Thyroid gland (tissue), 4 donors: ENCODE measurements at regions not wholly inside any gene's neighbourhood (a gene's known extent, or its start where the extent isn't known, plus 50 kb on each side); places are given as distances from the start of the nearest gene placed in this dataset.

Source experiments
- CTCF ChIP-seq, 6 experiments: fragments of 200-600 bp in 3 of 6; fragments of 450-650 bp in 3 of 6; sonication (generic) in 3 of 6; IDR thresholded peaks; one replicate each; pipeline ENCODE4 v1.5.1; 2016 to 2019; ENCODE audit warnings: antibody characterized with exemption in 6 of 6, mild to moderate bottlenecking in 2 of 6, inconsistent platforms in 1 of 6, moderate library complexity in 1 of 6
- POLR2A ChIP-seq, 2 donors: fragments of 450-650 bp; IDR thresholded peaks; one replicate each; pipeline ENCODE4 v1.6.1; 2017; ENCODE audit warnings: antibody characterized with exemption in 2 of 2, mild to moderate bottlenecking in 2 of 2, moderate library complexity in 1 of 2

GRCh38 chr5:44454002-44454401, 64.8 kb upstream of the FGF10 start:
- TF ChIP-seq CTCF (IDR thresholded peaks at IDR 0.05): no peak
- no peak for TF ChIP-seq POLR2A (IDR thresholded peaks at IDR 0.05)
